H1 (cell line): ENCODE measurements at regions not wholly inside any gene's neighbourhood (a gene's known extent, or its start where the extent isn't known, plus 50 kb on each side); places are given as distances from the start of the nearest gene placed in this dataset.
A peak's percentile ranks its signal among the peaks of the same experiment; 100 is the strongest.

Experiments used
- CTCF ChIA-PET: fragments of 300-600 bp; sonication (Branson Sonifier 250); formaldehyde crosslinking; loops from one replicate; lab custom pipeline; 2021; ENCODE audit not compliant: partially characterized antibody; lab: Charles Lee
- POLR2A ChIA-PET: fragments of 300-600 bp; sonication (Branson Sonifier 250); formaldehyde crosslinking; loops from one replicate; lab custom pipeline; 2021; ENCODE audit warnings: inconsistent platforms; ENCODE audit not compliant: partially characterized antibody; lab: Charles Lee
- DNase-seq, 2 experiments: peaks; one replicate each; pipeline versions ENCODE4 v3.0.0 to v3.0.0-alpha.2; 2010 to 2022; ENCODE audit warnings: low spot score in 2 of 2, low read depth in 1 of 2, mixed read lengths in 1 of 2
- FAIRE-seq: peaks from 2 replicates; lab custom pipeline; 2011; peaks lifted over from hg19 to GRCh38; lab: Jason Lieb, UNC
- H2AFZ ChIP-seq: 2 replicates; pipeline ENCODE4 v1.8.1; 2012; ENCODE audit warnings: low read length, inconsistent platforms
- H2AK5ac ChIP-seq: 2 replicates; pipeline ENCODE4 v1.6.1; 2013; ENCODE audit warnings: low read depth, low read length
- H2BK120ac ChIP-seq: replicated peaks from 2 replicates; pipeline ENCODE3; 2013; ENCODE audit warnings: low read depth, low read length, inconsistent platforms
- H2BK12ac ChIP-seq: 2 replicates; pipeline ENCODE4 v1.6.1; 2013; ENCODE audit warnings: low read depth, low read length
- H2BK15ac ChIP-seq: 2 replicates; pipeline ENCODE4 v1.6.1; 2013; ENCODE audit warnings: low read length
- H2BK20ac ChIP-seq: 2 replicates; pipeline ENCODE4 v1.6.1; 2013; ENCODE audit warnings: low read length
- H2BK5ac ChIP-seq: 2 replicates; pipeline ENCODE4 v1.6.1; 2013; ENCODE audit warnings: low read depth, low read length
- H3K14ac ChIP-seq: 2 replicates; pipeline ENCODE4 v1.6.1; 2013; ENCODE audit warnings: inconsistent platforms; ENCODE audit not compliant: insufficient read length
- H3K18ac ChIP-seq: 2 replicates; pipeline ENCODE4 v1.6.1; 2013; ENCODE audit warnings: low read length; ENCODE audit errors: extremely low read depth
- H3K23ac ChIP-seq: 2 replicates; pipeline ENCODE4 v1.6.1; 2013; ENCODE audit warnings: inconsistent platforms; ENCODE audit not compliant: insufficient read length
- H3K23me2 ChIP-seq: 2 replicates; pipeline ENCODE4 v1.6.1; 2013; ENCODE audit warnings: low read depth, low read length
- H3K27ac ChIP-seq: 2 replicates; pipeline ENCODE4 v1.6.1; 2011; ENCODE audit warnings: low read depth, low read length, inconsistent platforms
- H3K27me3 ChIP-seq, 4 experiments: replicated peaks in 1 of 4; 1 replicate in 1 of 4; 2 replicates in 3 of 4; pipeline versions ENCODE4 v1.6.1 to v1.8.1; 2011 to 2013; ENCODE audit warnings: low read length in 3 of 4, mild to moderate bottlenecking in 3 of 4, inconsistent platforms in 2 of 4, mixed read lengths in 2 of 4, moderate library complexity in 1 of 4; ENCODE audit not compliant: control insufficient read depth in 3 of 4, insufficient read depth in 3 of 4; ENCODE audit errors: extremely low read depth in 1 of 4
- H3K36me3 ChIP-seq, 4 experiments: 2 replicates each; pipeline versions ENCODE4 v1.6.1 to v1.8.1; 2011 to 2013; ENCODE audit warnings: mild to moderate bottlenecking in 4 of 4, low read length in 3 of 4, moderate library complexity in 2 of 4, control low read depth in 1 of 4, inconsistent platforms in 1 of 4; ENCODE audit not compliant: insufficient read depth in 4 of 4, control insufficient read depth in 2 of 4
- H3K4ac ChIP-seq: replicated peaks from 2 replicates; pipeline ENCODE3; 2013; ENCODE audit warnings: low read length, low read depth, mixed read lengths, inconsistent platforms; ENCODE audit not compliant: insufficient read length
- H3K4me1 ChIP-seq, 4 experiments: replicated peaks in 1 of 4; 1 replicate in 1 of 4; 2 replicates in 3 of 4; pipeline versions ENCODE4 v1.6.1 to v1.8.1; 2011 to 2013; ENCODE audit warnings: low read length in 3 of 4, inconsistent platforms in 2 of 4, mixed read lengths in 1 of 4; ENCODE audit not compliant: insufficient read depth in 4 of 4, control insufficient read depth in 3 of 4
- H3K4me2 ChIP-seq, 2 experiments: 2 replicates each; pipeline versions ENCODE4 v1.6.1 to v1.8.1; 2011 to 2013; ENCODE audit warnings: low read depth in 2 of 2, low read length in 2 of 2, control low read depth in 1 of 2, inconsistent platforms in 1 of 2, mild to moderate bottlenecking in 1 of 2; ENCODE audit not compliant: insufficient read depth in 1 of 2
- H3K4me3 ChIP-seq, 4 experiments: fragments of 200-600, 300-600 bp in 1 of 4; sonication (generic), shearing (Covaris generic), sonication (Bioruptor Twin) in 1 of 4; 2 replicates each; pipeline versions ENCODE4 v1.5.1 to v1.8.1; 2011 to 2016; ENCODE audit warnings: low read length in 4 of 4, low read depth in 3 of 4, control low read depth in 2 of 4, inconsistent platforms in 2 of 4, mild to moderate bottlenecking in 2 of 4, mixed read lengths in 1 of 4, moderate library complexity in 1 of 4; ENCODE audit not compliant: insufficient read depth in 2 of 4; ENCODE audit errors: extremely low read depth in 1 of 4
- H3K56ac ChIP-seq: replicated peaks from 2 replicates; pipeline ENCODE3; 2013; ENCODE audit warnings: low read depth, mild to moderate bottlenecking, mixed read lengths, low read length, inconsistent platforms; ENCODE audit not compliant: insufficient read length
- H3K79me1 ChIP-seq: 2 replicates; pipeline ENCODE4 v1.6.1; 2013; ENCODE audit warnings: low read depth, low read length, control low read depth
- H3K79me2 ChIP-seq, 2 experiments: 2 replicates each; pipeline versions ENCODE4 v1.6.1 to v1.8.1; 2012 to 2013; ENCODE audit warnings: low read length in 2 of 2, mild to moderate bottlenecking in 2 of 2, inconsistent platforms in 1 of 2; ENCODE audit not compliant: insufficient read depth in 2 of 2, control insufficient read depth in 1 of 2
- H3K9ac ChIP-seq, 4 experiments: replicated peaks in 1 of 4; 1 replicate in 1 of 4; 2 replicates in 3 of 4; pipeline versions ENCODE4 v1.6.1 to v1.8.1; 2011 to 2013; ENCODE audit warnings: low read depth in 3 of 4, low read length in 3 of 4, control low read depth in 2 of 4, mild to moderate bottlenecking in 2 of 4, moderate library complexity in 2 of 4, inconsistent platforms in 1 of 4; ENCODE audit errors: extremely low read depth in 1 of 4
- H3K9me3 ChIP-seq, 2 experiments: 2 replicates each; pipeline versions ENCODE4 v1.6.1 to v1.8.1; 2012 to 2013; ENCODE audit warnings: mild to moderate bottlenecking in 2 of 2, moderate library complexity in 2 of 2, control low read depth in 1 of 2, inconsistent platforms in 1 of 2, low read depth in 1 of 2, low read length in 1 of 2, mixed read lengths in 1 of 2; ENCODE audit not compliant: insufficient read depth in 2 of 2
- H4K20me1 ChIP-seq, 2 experiments: replicated peaks in 1 of 2; 2 replicates each; pipeline versions ENCODE3 to v1.8.1; 2011 to 2013; ENCODE audit warnings: inconsistent platforms in 2 of 2, low read length in 2 of 2, mild to moderate bottlenecking in 1 of 2; ENCODE audit not compliant: insufficient read depth in 2 of 2, control insufficient read depth in 1 of 2
- H4K5ac ChIP-seq: 2 replicates; pipeline ENCODE4 v1.6.1; 2013; ENCODE audit warnings: low read length, low read depth, mixed read lengths, inconsistent platforms; ENCODE audit not compliant: insufficient read length
- H4K8ac ChIP-seq: 2 replicates; pipeline ENCODE4 v1.8.0; 2013; ENCODE audit warnings: mild to moderate bottlenecking, moderate library complexity, low read length, inconsistent platforms; ENCODE audit not compliant: insufficient read depth; ENCODE audit errors: extremely low read depth
- H4K91ac ChIP-seq: replicated peaks from 2 replicates; pipeline ENCODE3; 2013; ENCODE audit warnings: low read length, mixed read lengths, inconsistent platforms; ENCODE audit not compliant: insufficient read length
- ASH2L ChIP-seq: fragments of 200-600, 300-600 bp; sonication (generic); IDR thresholded peaks from one replicate; pipeline ENCODE4 v1.7.1; 2017; ENCODE audit warnings: low read length
- CBX5 ChIP-seq: fragments of 300-800, 300-1000 bp; sonication (generic); IDR thresholded peaks from 2 replicates; pipeline ENCODE4 v1.7.1; 2016; ENCODE audit warnings: antibody characterized with exemption, low read length, low read depth
- CBX8 ChIP-seq: fragments of 300-800, 300-1000 bp; sonication (generic); IDR thresholded peaks from 2 replicates; pipeline ENCODE4 v1.7.1; 2016; ENCODE audit warnings: low read depth, low read length, borderline replicate concordance
- EGR1 ChIP-seq: IDR thresholded peaks from 2 replicates; pipeline ENCODE4 v1.6.1; 2011; ENCODE audit warnings: low read depth, low read length, borderline replicate concordance
- KDM4A ChIP-seq: IDR thresholded peaks from one replicate; pipeline ENCODE4 v1.7.1; 2012; ENCODE audit warnings: low read depth, mild to moderate bottlenecking, moderate library complexity, low read length, inconsistent platforms; ENCODE audit not compliant: severe bottlenecking
- MAFK ChIP-seq: IDR thresholded peaks from 2 replicates; pipeline ENCODE4 v1.6.1; 2012; ENCODE audit warnings: low read depth, mild to moderate bottlenecking, improper control_type of control experiment, low read length
- NRF1 ChIP-seq: IDR thresholded peaks from 2 replicates; pipeline ENCODE4 v1.6.1; 2011; ENCODE audit warnings: mild to moderate bottlenecking, low read depth, low read length, improper control_type of control experiment
- POLR2A ChIP-seq, 2 experiments: IDR thresholded peaks; 1 replicate in 1 of 2; 2 replicates in 1 of 2; pipeline ENCODE4 v1.6.1; 2011; ENCODE audit warnings: low read depth in 2 of 2, low read length in 2 of 2, mild to moderate bottlenecking in 2 of 2; ENCODE audit errors: control extremely low read depth in 1 of 2
- POLR2AphosphoS5 ChIP-seq: IDR thresholded peaks from 2 replicates; pipeline ENCODE4 v1.6.1; 2011; ENCODE audit warnings: low read depth, low read length
- SIX5 ChIP-seq: IDR thresholded peaks from 2 replicates; pipeline ENCODE4 v1.6.1; 2011; ENCODE audit warnings: mild to moderate bottlenecking, low read depth, low read length
- SP1 ChIP-seq: IDR thresholded peaks from 2 replicates; pipeline ENCODE4 v1.6.1; 2011; ENCODE audit warnings: low read depth, low read length
- SP2 ChIP-seq: IDR thresholded peaks from 2 replicates; pipeline ENCODE4 v1.6.1; 2012; ENCODE audit warnings: mild to moderate bottlenecking, low read length, inconsistent platforms
- SP4 ChIP-seq: IDR thresholded peaks from 2 replicates; pipeline ENCODE4 v1.6.1; 2012; ENCODE audit warnings: low read length, inconsistent platforms
- WGBS, 2 experiments: shearing (Covaris generic) in 1 of 2; methylation state at CpG; one replicate each; pipeline versions ENCODE4 v1.1.6 to v1.1.7; 2013 to 2015; ENCODE audit warnings: low lambda C conversion rate in 2 of 2, mixed read lengths in 2 of 2, inconsistent platforms in 1 of 2, low coverage in 1 of 2, missing lambda C conversion rate in 1 of 2; ENCODE audit not compliant: insufficient replicate concordance in 2 of 2, insufficient coverage in 1 of 2, insufficient read length in 1 of 2; ENCODE audit errors: extremely low coverage in 1 of 2, missing lambda C conversion rate in 1 of 2; 5-methylcytosine and 5-hydroxymethylcytosine counted together
- TF ChIP-seq, protein P1 (sequence below), 3 experiments: IDR thresholded peaks; 1 replicate in 2 of 3; 2 replicates in 1 of 3; pipeline versions ENCODE4 v1.5.1 to v1.6.1; 2011; ENCODE audit warnings: low read length in 3 of 3, mild to moderate bottlenecking in 3 of 3, inconsistent platforms in 2 of 3, low read depth in 1 of 3, moderate library complexity in 1 of 3; ENCODE audit not compliant: insufficient read depth in 1 of 3; ENCODE audit errors: control extremely low read depth in 1 of 3

GRCh38 chr2:43146083-43146482 lies 80.3 kb downstream of the ZFP36L2 start:
- Histone ChIP-seq H3K56ac (no peak overlapping the region), H4K91ac (no peak overlapping the region), H3K27ac (no peak overlapping the region), H2AK5ac (no peak overlapping the region), H2BK12ac (no peak overlapping the region), H3K27me3 (no peaks in the 10 kb centered on the region), H2BK20ac (peak overlapping the region; percentile 68; the same call in 1 of the 2 replicates), H4K8ac (no peak overlapping the region), H3K4me3 (no peak overlapping the region), H3K23ac (no peak overlapping the region), H3K23me2 (peaks cover 3% of the 10 kb centered on the region; the same call in 1 of the 2 replicates), H3K9me3 (no peaks in the 10 kb centered on the region), H3K9ac (no peak overlapping the region), H2BK5ac (no peak overlapping the region), H3K36me3 (no peaks in the 10 kb centered on the region), H3K4ac (no peak overlapping the region), H4K20me1 (peaks cover 0 to 3% of the 10 kb centered on the region in 2 experiments), H3K79me1 (no peaks in the 10 kb centered on the region), H3K4me2 (no peak overlapping the region; a peak in 1 of 4 replicates), H2BK120ac (no peak overlapping the region), H2BK15ac (no peak overlapping the region), H3K4me1 (peaks cover 2 to 6% (median 5%) of the 10 kb centered on the region in 4 experiments; a peak in 6 of 7 replicates), H3K18ac (no peak overlapping the region), H4K5ac (no peak overlapping the region), H3K79me2 (no peaks in the 10 kb centered on the region), H3K14ac (no peak overlapping the region), H2AFZ (peak overlapping the region; percentile 26; the same call in 1 of the 2 replicates)
- ChIA-PET CTCF (interaction anchor here (0.8 to 2.3 kb wide), 5 partner anchors 10 to 338 kb away, joined by 3 to 7 read pairs (median 3); no protein-coding TSS in a partner anchor), POLR2A (interaction anchor here (0.6 kb wide), 1 partner anchor 43 kb away, joined by 3 read pairs; no protein-coding TSS in a partner anchor)
- WGBS, 2 experiments: 72% methylated on average over 5 of the region's 5 CpGs; no CpG with 5 or more reads in 1 of the 2 experiments
- DNase-seq: no peak
- FAIRE-seq: no peak
- TF ChIP-seq CBX8: no peak
- no peak for TF ChIP-seq EGR1
- TF ChIP-seq MAFK: no peak
- TF ChIP-seq, protein P1, sequence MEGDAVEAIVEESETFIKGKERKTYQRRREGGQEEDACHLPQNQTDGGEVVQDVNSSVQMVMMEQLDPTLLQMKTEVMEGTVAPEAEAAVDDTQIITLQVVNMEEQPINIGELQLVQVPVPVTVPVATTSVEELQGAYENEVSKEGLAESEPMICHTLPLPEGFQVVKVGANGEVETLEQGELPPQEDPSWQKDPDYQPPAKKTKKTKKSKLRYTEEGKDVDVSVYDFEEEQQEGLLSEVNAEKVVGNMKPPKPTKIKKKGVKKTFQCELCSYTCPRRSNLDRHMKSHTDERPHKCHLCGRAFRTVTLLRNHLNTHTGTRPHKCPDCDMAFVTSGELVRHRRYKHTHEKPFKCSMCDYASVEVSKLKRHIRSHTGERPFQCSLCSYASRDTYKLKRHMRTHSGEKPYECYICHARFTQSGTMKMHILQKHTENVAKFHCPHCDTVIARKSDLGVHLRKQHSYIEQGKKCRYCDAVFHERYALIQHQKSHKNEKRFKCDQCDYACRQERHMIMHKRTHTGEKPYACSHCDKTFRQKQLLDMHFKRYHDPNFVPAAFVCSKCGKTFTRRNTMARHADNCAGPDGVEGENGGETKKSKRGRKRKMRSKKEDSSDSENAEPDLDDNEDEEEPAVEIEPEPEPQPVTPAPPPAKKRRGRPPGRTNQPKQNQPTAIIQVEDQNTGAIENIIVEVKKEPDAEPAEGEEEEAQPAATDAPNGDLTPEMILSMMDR (IDR thresholded peaks at IDR 0.05; ENCODE audit: control extremely low read depth in 1 of 3, insufficient read depth in 1 of 3, low read depth in 1 of 3, low read length in 3 of 3): no peak
- no peak for TF ChIP-seq NRF1
- TF ChIP-seq KDM4A: no peak
- TF ChIP-seq SP4: no peak
- TF ChIP-seq SP2: no peak
- no peak for TF ChIP-seq SP1
- TF ChIP-seq SIX5: no peak
- no peak for TF ChIP-seq CBX5
- TF ChIP-seq POLR2AphosphoS5: no peak
- no peak for TF ChIP-seq ASH2L
- TF ChIP-seq POLR2A (IDR thresholded peaks at IDR 0.05; ENCODE audit: control extremely low read depth in 1 of 2, low read depth in 2 of 2, low read length in 2 of 2): no peak
